ENCODE measurements at regions not wholly inside any gene's neighbourhood (a gene's known extent, or its start where the extent isn't known, plus 50 kb on each side); places are given as distances from the start of the nearest gene placed in this dataset.

DNA sequence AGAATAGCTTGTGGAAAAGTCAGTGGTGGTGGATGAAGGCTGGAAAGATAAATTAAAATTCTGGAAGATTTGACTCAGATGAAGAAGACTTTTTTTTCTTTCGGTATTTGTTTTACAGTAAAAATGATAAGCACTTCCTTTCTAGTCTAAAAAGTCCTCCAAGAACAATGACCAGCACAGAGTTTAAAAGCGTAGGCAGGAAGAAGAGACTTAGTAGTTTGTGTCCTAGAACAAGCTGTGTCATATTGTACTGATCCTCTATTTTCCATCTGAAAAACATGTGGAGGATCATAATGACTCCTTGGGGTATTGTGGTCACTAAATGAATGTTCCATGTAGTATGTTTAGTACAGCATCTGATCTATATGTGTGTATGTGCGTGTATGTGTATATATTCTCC lies 132.4 kb upstream of the FSHR start:
- TF ChIP-seq, protein P1, sequence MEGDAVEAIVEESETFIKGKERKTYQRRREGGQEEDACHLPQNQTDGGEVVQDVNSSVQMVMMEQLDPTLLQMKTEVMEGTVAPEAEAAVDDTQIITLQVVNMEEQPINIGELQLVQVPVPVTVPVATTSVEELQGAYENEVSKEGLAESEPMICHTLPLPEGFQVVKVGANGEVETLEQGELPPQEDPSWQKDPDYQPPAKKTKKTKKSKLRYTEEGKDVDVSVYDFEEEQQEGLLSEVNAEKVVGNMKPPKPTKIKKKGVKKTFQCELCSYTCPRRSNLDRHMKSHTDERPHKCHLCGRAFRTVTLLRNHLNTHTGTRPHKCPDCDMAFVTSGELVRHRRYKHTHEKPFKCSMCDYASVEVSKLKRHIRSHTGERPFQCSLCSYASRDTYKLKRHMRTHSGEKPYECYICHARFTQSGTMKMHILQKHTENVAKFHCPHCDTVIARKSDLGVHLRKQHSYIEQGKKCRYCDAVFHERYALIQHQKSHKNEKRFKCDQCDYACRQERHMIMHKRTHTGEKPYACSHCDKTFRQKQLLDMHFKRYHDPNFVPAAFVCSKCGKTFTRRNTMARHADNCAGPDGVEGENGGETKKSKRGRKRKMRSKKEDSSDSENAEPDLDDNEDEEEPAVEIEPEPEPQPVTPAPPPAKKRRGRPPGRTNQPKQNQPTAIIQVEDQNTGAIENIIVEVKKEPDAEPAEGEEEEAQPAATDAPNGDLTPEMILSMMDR (IDR thresholded peaks at IDR 0.05), result no peak
- TF ChIP-seq POLR2AphosphoS5 (IDR thresholded peaks at IDR 0.05), result no peak
- no peak for TF ChIP-seq EP300 (IDR thresholded peaks at IDR 0.05)
- no peak for TF ChIP-seq POLR2A (IDR thresholded peaks at IDR 0.05)
